GM12874 (cell line): ENCODE measurements at regions not wholly inside any gene's neighbourhood (a gene's known extent, or its start where the extent isn't known, plus 50 kb on each side); places are given as distances from the start of the nearest gene placed in this dataset.

Experiments used
- CTCF ChIP-seq: IDR thresholded peaks from 2 replicates; pipeline ENCODE4 v1.5.1; 2011; ENCODE audit warnings: low read depth, mild to moderate bottlenecking, control low read depth, low read length, moderate library complexity; ENCODE audit not compliant: insufficient read depth

GRCh38 chr17:70658840-70659239 lies 489.5 kb downstream of the KCNJ2 start:
- TF ChIP-seq CTCF, result no peak

GRCh38 chr17:70661342-70662222 lies 492.2 kb downstream of the KCNJ2 start:
- no peak for TF ChIP-seq CTCF

- no peak for TF ChIP-seq CTCF
These were observed 499.1 kb downstream of the KCNJ2 start for GRCh38 chr17:70668276-70668937.

- TF ChIP-seq CTCF, result no peak
These were observed 499.8 kb downstream of the KCNJ2 start for GRCh38 chr17:70668938-70669778.

- TF ChIP-seq CTCF, result no peak
These were observed 504.7 kb downstream of the KCNJ2 start for GRCh38 chr17:70674061-70674460.

GRCh38 chr17:70675070-70675590 lies 505.8 kb downstream of the KCNJ2 start:
- TF ChIP-seq CTCF, result no peak
